ENCODE measurements at regions not wholly inside any gene's neighbourhood (a gene's known extent, or its start where the extent isn't known, plus 50 kb on each side); places are given as distances from the start of the nearest gene placed in this dataset.

GRCh38 chr1:173275496-173275895 is 68.4 kb upstream of the TNFSF4 start:
- H3K36me3 ChIP-seq: no peaks in the 10 kb centered on the region
- DNase-seq (ENCODE audit: extremely low spot score): no peak
- intact Hi-C loops (cut with DNase I): no loop called here
- H3K9me3 ChIP-seq: no peaks in the 10 kb centered on the region
- 92% methylated on average over 1 of the region's 1 CpG for WGBS
- TF ChIP-seq POLR2A (IDR thresholded peaks at IDR 0.05; ENCODE audit: low read depth) (no peak), CTCF (IDR thresholded peaks at IDR 0.05) (no peak), POLR2AphosphoS5 (IDR thresholded peaks at IDR 0.05) (no peak), EP300 (IDR thresholded peaks at IDR 0.05) (no peak)
- no peaks in the 10 kb centered on the region for H3K27me3 ChIP-seq
- no peaks in the 10 kb centered on the region for H3K4me1 ChIP-seq
- H3K27ac ChIP-seq (replicated peaks in 1 of 4): no peak overlapping the region
- no peak overlapping the region for H3K4me3 ChIP-seq

DNA sequence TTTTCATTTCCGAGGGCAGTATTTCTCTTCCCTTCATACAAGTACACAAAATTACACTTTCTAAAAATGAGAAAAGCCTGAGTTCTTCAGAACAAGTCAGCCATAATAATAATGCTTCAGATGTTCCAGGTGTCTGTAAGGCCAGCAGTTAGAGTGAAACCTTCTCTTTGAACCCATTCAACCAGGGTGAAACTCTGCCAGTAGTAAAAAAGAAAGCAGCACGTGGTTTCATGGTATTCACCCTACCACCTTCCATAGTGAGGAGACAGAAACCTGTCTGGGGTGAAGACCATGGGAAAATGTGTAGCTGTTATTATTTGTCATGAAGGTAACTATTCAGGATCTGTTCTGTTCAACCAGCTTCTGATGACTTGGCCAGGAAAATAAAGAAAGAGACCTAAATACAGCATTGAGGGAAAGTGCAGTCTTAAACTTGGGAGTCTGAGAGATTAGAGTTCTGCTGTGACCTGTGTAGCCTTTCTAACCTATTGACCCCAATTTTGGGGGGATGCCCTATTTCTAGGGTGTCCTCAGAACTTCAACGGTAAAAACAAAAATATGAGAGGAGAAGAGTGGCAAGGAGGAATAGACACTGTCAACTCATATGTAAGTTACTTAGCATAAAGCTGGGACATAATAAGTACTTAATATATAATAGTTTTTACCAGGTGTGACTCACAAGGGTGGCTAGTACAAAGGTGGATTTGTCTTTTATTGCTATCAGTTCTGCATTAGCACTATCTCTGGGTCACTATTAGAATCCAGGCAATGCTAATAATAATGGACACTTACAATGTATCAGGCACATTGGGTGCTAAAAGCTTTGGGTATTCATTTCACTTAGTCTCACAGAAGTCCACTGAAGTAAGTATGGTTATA is 70.0 kb upstream of the TNFSF4 start:
- DNase-seq (ENCODE audit: extremely low spot score): no peak
- Histone ChIP-seq H3K36me3 (no peaks in the 10 kb centered on the region), H3K4me3 (no peak overlapping the region), H3K9me3 (no peaks in the 10 kb centered on the region), H3K27me3 (no peaks in the 10 kb centered on the region), H3K27ac (replicated peaks in 1 of 4) (no peak overlapping the region), H3K4me1 (no peaks in the 10 kb centered on the region)
- 87% methylated on average over 3 of the region's 3 CpGs for WGBS
- intact Hi-C loops (cut with DNase I): no loop called here
- TF ChIP-seq EP300 (IDR thresholded peaks at IDR 0.05): no peak

GRCh38 chr1:173280899-173281660 is 73.9 kb upstream of the TNFSF4 start:
- no peak for DNase-seq (ENCODE audit: extremely low spot score)
- TF ChIP-seq POLR2A (IDR thresholded peaks at IDR 0.05; ENCODE audit: low read depth) (no peak), POLR2AphosphoS5 (IDR thresholded peaks at IDR 0.05) (no peak), CTCF (IDR thresholded peaks at IDR 0.05) (no peak), EP300 (IDR thresholded peaks at IDR 0.05) (no peak)
- H3K9me3 ChIP-seq: no peaks in the 10 kb centered on the region
- no peaks in the 10 kb centered on the region for H3K27me3 ChIP-seq
- 79% methylated on average over 7 of the region's 7 CpGs for WGBS
- no peaks in the 10 kb centered on the region for H3K36me3 ChIP-seq
- no peak overlapping the region for H3K4me3 ChIP-seq
- intact Hi-C loops (cut with DNase I): no loop called here
- H3K4me1 ChIP-seq: no peaks in the 10 kb centered on the region
- no peak overlapping the region for H3K27ac ChIP-seq (replicated peaks in 1 of 4)

- intact Hi-C loops (cut with DNase I): no loop called here
Observed at GRCh38 chr1:173285048-173285447, 77.9 kb upstream of the TNFSF4 start.

More at GRCh38 chr1:173285048-173285447, 77.9 kb upstream of the TNFSF4 start:
- 89% methylated on average over 3 of the region's 3 CpGs for WGBS
- Histone ChIP-seq H3K27ac (replicated peaks in 1 of 4) (no peak overlapping the region), H3K27me3 (no peaks in the 10 kb centered on the region), H3K9me3 (no peaks in the 10 kb centered on the region), H3K4me3 (no peak overlapping the region), H3K36me3 (no peaks in the 10 kb centered on the region), H3K4me1 (no peaks in the 10 kb centered on the region)
- TF ChIP-seq POLR2AphosphoS5 (IDR thresholded peaks at IDR 0.05): no peak
- no peak for TF ChIP-seq POLR2A (IDR thresholded peaks at IDR 0.05; ENCODE audit: low read depth)
- TF ChIP-seq CTCF (IDR thresholded peaks at IDR 0.05): no peak
- no peak for TF ChIP-seq EP300 (IDR thresholded peaks at IDR 0.05)
- DNase-seq (ENCODE audit: extremely low spot score): no peak
